WTC11 (cell line): ENCODE measurements at regions not wholly inside any gene's neighbourhood (a gene's known extent, or its start where the extent isn't known, plus 50 kb on each side); places are given as distances from the start of the nearest gene placed in this dataset.

Source experiments
- ATAC-seq: fragments of 200-7000 bp; cut with Tn5 transposase; 2 replicates; pipeline ENCODE4 v1.10.0; 2021; ENCODE audit warnings: mild to moderate bottlenecking, moderate library complexity
- CTCF ChIA-PET: fragments of 300-600 bp; sonication (Branson Sonifier 250); formaldehyde crosslinking; loops from one replicate; lab custom pipeline; 2021; ENCODE audit warnings: antibody characterized with exemption; lab: Charles Lee
- POLR2A ChIA-PET: fragments of 350-600 bp; sonication (Branson Sonifier 250); formaldehyde crosslinking; loops from one replicate; lab custom pipeline; 2021; ENCODE audit warnings: antibody characterized with exemption; lab: Charles Lee
- DNase-seq: peaks from one replicate; pipeline ENCODE4 v3.0.0; 2021; ENCODE audit warnings: low spot score
- H3K27ac Mint-ChIP-seq: 2 replicates; pipeline ENCODE4 v1.8.0; 2021; ENCODE audit warnings: mixed read lengths
- H3K27me3 Mint-ChIP-seq: 2 replicates; pipeline ENCODE4 v1.8.0; 2021; ENCODE audit warnings: low read depth, mild to moderate bottlenecking, moderate library complexity, mixed read lengths
- H3K36me3 Mint-ChIP-seq: 2 replicates; pipeline ENCODE4 v1.8.0; 2021; ENCODE audit warnings: mixed read lengths
- H3K4me1 Mint-ChIP-seq: 2 replicates; pipeline ENCODE4 v1.8.0; 2022; ENCODE audit warnings: mixed read lengths
- H3K4me3 Mint-ChIP-seq: 2 replicates; pipeline ENCODE4 v1.8.0; 2021; ENCODE audit warnings: mild to moderate bottlenecking, moderate library complexity, mixed read lengths
- H3K9me3 Mint-ChIP-seq: 2 replicates; pipeline ENCODE4 v1.8.0; 2021; ENCODE audit warnings: mixed read lengths
- AFF4 ChIP-seq: sonication (generic); formaldehyde crosslinking; IDR thresholded peaks from 2 replicates; pipeline ENCODE4 v1.8.1; 2023; ENCODE audit warnings: mild to moderate bottlenecking, missing genetic modification reagents, borderline replicate concordance
- AR ChIP-seq: fragments of 250-450 bp; sonication (Bioruptor Pico); IDR thresholded peaks from 2 replicates; pipeline ENCODE4 v1.9.0; 2021; ENCODE audit warnings: mild to moderate bottlenecking
- ATF1 ChIP-seq: sonication (generic); formaldehyde crosslinking; IDR thresholded peaks from 2 replicates; pipeline ENCODE4 v1.8.1; 2023; ENCODE audit warnings: mild to moderate bottlenecking, moderate library complexity, missing genetic modification reagents
- CREB1 ChIP-seq: sonication (generic); formaldehyde crosslinking; IDR thresholded peaks from 2 replicates; pipeline ENCODE4 v1.8.0; 2023; ENCODE audit warnings: mild to moderate bottlenecking, missing genetic modification reagents
- CTCF ChIP-seq: fragments of 200-600 bp; IDR thresholded peaks from 2 replicates; pipeline ENCODE4 v1.8.0; 2022; ENCODE audit warnings: antibody characterized with exemption
- E2F1 ChIP-seq: sonication (generic); formaldehyde crosslinking; IDR thresholded peaks from 2 replicates; pipeline ENCODE4 v1.8.0; 2022; ENCODE audit warnings: mild to moderate bottlenecking, missing genetic modification reagents
- ERG ChIP-seq: fragments of 250-450 bp; sonication (Bioruptor Pico); IDR thresholded peaks from 2 replicates; pipeline ENCODE4 v1.8.0; 2021; ENCODE audit warnings: mild to moderate bottlenecking
- FOXJ3 ChIP-seq: sonication (generic); formaldehyde crosslinking; IDR thresholded peaks from 2 replicates; pipeline ENCODE4 v1.9.0; 2021; ENCODE audit warnings: missing genetic modification reagents, mild to moderate bottlenecking, borderline replicate concordance
- IRF1 ChIP-seq: sonication (generic); formaldehyde crosslinking; IDR thresholded peaks from 2 replicates; pipeline ENCODE4 v1.8.0; 2023; ENCODE audit warnings: missing genetic modification reagents
- IRF2 ChIP-seq: sonication (generic); formaldehyde crosslinking; IDR thresholded peaks from 2 replicates; pipeline ENCODE4 v1.8.0; 2022; ENCODE audit warnings: low read depth, missing genetic modification reagents, borderline replicate concordance
- MXD4 ChIP-seq: fragments of 250-450 bp; sonication (Bioruptor Pico); IDR thresholded peaks from 2 replicates; pipeline ENCODE4 v1.8.0; 2021; ENCODE audit warnings: mild to moderate bottlenecking, moderate library complexity, borderline replicate concordance
- NFYB ChIP-seq: sonication (generic); formaldehyde crosslinking; conservative IDR thresholded peaks from 2 replicates; pipeline ENCODE4 v1.8.0; 2022; ENCODE audit warnings: low read depth, missing genetic modification reagents
- NR2C2 ChIP-seq: sonication (generic); formaldehyde crosslinking; IDR thresholded peaks from 2 replicates; pipeline ENCODE4 v1.8.0; 2022; ENCODE audit warnings: mild to moderate bottlenecking, missing genetic modification reagents
- OVOL2 ChIP-seq: fragments of 250-450 bp; sonication (Bioruptor Pico); IDR thresholded peaks from 2 replicates; pipeline ENCODE4 v1.9.0; 2021; ENCODE audit warnings: mild to moderate bottlenecking, borderline replicate concordance
- PRRX2 ChIP-seq: fragments of 250-450 bp; sonication (Bioruptor Pico); IDR thresholded peaks from 2 replicates; pipeline ENCODE4 v1.8.0; 2021; ENCODE audit warnings: mild to moderate bottlenecking
- SOX15 ChIP-seq: fragments of 250-450 bp; sonication (Bioruptor Pico); IDR thresholded peaks from 2 replicates; pipeline ENCODE4 v1.9.0; 2021; ENCODE audit warnings: mild to moderate bottlenecking
- USF1 ChIP-seq: sonication (generic); formaldehyde crosslinking; IDR thresholded peaks from 2 replicates; pipeline ENCODE4 v1.8.0; 2022; ENCODE audit warnings: mild to moderate bottlenecking, missing genetic modification reagents
- ZMAT4 ChIP-seq: fragments of 250-450 bp; sonication (Bioruptor Pico); IDR thresholded peaks from 2 replicates; pipeline ENCODE4 v1.9.0; 2021; ENCODE audit warnings: mild to moderate bottlenecking
- ZNF219 ChIP-seq: sonication (generic); formaldehyde crosslinking; IDR thresholded peaks from 2 replicates; pipeline ENCODE4 v1.8.0; 2023; ENCODE audit warnings: missing genetic modification reagents, mild to moderate bottlenecking, borderline replicate concordance
- ZNF263 ChIP-seq: sonication (generic); formaldehyde crosslinking; IDR thresholded peaks from 2 replicates; pipeline ENCODE4 v1.8.1; 2022; ENCODE audit warnings: low read depth, mild to moderate bottlenecking, moderate library complexity, missing genetic modification reagents
- ZNF512 ChIP-seq: sonication (generic); formaldehyde crosslinking; IDR thresholded peaks from 2 replicates; pipeline ENCODE4 v1.8.1; 2022; ENCODE audit warnings: missing genetic modification reagents, borderline replicate concordance
- ZNF671 ChIP-seq: fragments of 250-450 bp; sonication (Bioruptor Pico); IDR thresholded peaks from 2 replicates; pipeline ENCODE4 v1.8.0; 2021; ENCODE audit warnings: mild to moderate bottlenecking

GRCh38 chr7:106466867-106467266, 182.1 kb upstream of the NAMPT start (continued):
- no peak for TF ChIP-seq ZMAT4 (CRISPR knock-in tag)
- no peak for TF ChIP-seq SOX15 (CRISPR knock-in tag)
- TF ChIP-seq ZNF671 (CRISPR knock-in tag) = no peak
- no peak for TF ChIP-seq CTCF
- no peak for TF ChIP-seq USF1 (CRISPR knock-in tag)
- TF ChIP-seq ZNF263 = no peak
- no peak for TF ChIP-seq ZNF512 (CRISPR knock-in tag)
- TF ChIP-seq ERG (CRISPR knock-in tag) = no peak
- no peak for TF ChIP-seq MXD4 (CRISPR knock-in tag)
- TF ChIP-seq ATF1 = no peak
- TF ChIP-seq, all 79 proteins: peak for 0

GRCh38 chr7:106465704-106466468, 181.1 kb upstream of the NAMPT start:
- H3K27me3 Mint-ChIP-seq = no peaks in the 10 kb centered on the region
- ChIA-PET CTCF (no interaction called here), POLR2A (no interaction called here)
- TF ChIP-seq AFF4 (CRISPR knock-in tag) (no peak), FOXJ3 (CRISPR knock-in tag) (no peak), AR (no peak), ZNF671 (CRISPR knock-in tag) (no peak), E2F1 (CRISPR knock-in tag) (no peak), NR2C2 (CRISPR knock-in tag) (no peak), CREB1 (CRISPR knock-in tag) (no peak), PRRX2 (CRISPR knock-in tag) (no peak), ZNF219 (CRISPR knock-in tag) (no peak), OVOL2 (CRISPR knock-in tag) (no peak), NFYB (CRISPR knock-in tag) (no peak), IRF1 (no peak), IRF2 (CRISPR knock-in tag) (no peak)

More at GRCh38 chr7:106465704-106466468, 181.1 kb upstream of the NAMPT start:
- Mint-ChIP-seq H3K4me1 (peaks cover 54% of the 10 kb centered on the region), H3K36me3 (peaks cover 3% of the 10 kb centered on the region; the same call in 1 of the 2 replicates), H3K27ac (no peak overlapping the region), H3K9me3 (peaks cover 46% of the 10 kb centered on the region), H3K4me3 (no peak overlapping the region)
- no peak for ATAC-seq
- no peak for DNase-seq
